Mammary epithelial cell (primary cell): ENCODE measurements at regions not wholly inside any gene's neighbourhood (a gene's known extent, or its start where the extent isn't known, plus 50 kb on each side); places are given as distances from the start of the nearest gene placed in this dataset.

Experiments
- EZH2 ChIP-seq: IDR thresholded peaks from 2 replicates; pipeline ENCODE4 v1.6.1; 2012; ENCODE audit warnings: low read length, inconsistent platforms, borderline replicate concordance
- TF ChIP-seq, protein P1 (sequence below), 2 donors: IDR thresholded peaks in 1 of 2; conservative IDR thresholded peaks in 1 of 2; 2 replicates each; pipeline ENCODE4 v1.5.1; 2011 to 2012; ENCODE audit warnings: inconsistent platforms in 2 of 2, low read length in 2 of 2, mild to moderate bottlenecking in 2 of 2, control low read depth in 1 of 2, low read depth in 1 of 2; ENCODE audit not compliant: insufficient read depth in 1 of 2; ENCODE audit errors: extremely low read depth in 1 of 2

DNA sequence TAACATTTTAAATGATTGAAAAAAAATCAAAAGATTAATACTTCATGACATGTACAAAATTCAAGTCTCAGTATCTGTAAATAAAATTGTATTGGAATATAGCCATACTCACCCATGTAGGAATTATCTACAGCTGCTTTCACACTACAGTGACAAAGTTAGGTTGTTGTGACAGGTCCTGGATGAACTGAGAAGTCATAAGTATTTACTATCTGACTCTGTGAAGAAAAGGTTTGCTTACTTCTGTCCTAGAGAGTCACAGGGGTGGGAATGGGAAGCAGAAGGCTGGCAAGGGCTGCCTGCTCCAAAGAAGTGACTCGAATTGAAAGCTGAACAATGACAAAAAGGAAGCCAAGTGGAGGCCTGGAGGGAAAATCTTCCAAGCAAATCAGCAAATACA, 155.2 kb downstream of the SLC30A10 start:
- TF ChIP-seq, protein P1, sequence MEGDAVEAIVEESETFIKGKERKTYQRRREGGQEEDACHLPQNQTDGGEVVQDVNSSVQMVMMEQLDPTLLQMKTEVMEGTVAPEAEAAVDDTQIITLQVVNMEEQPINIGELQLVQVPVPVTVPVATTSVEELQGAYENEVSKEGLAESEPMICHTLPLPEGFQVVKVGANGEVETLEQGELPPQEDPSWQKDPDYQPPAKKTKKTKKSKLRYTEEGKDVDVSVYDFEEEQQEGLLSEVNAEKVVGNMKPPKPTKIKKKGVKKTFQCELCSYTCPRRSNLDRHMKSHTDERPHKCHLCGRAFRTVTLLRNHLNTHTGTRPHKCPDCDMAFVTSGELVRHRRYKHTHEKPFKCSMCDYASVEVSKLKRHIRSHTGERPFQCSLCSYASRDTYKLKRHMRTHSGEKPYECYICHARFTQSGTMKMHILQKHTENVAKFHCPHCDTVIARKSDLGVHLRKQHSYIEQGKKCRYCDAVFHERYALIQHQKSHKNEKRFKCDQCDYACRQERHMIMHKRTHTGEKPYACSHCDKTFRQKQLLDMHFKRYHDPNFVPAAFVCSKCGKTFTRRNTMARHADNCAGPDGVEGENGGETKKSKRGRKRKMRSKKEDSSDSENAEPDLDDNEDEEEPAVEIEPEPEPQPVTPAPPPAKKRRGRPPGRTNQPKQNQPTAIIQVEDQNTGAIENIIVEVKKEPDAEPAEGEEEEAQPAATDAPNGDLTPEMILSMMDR (conservative IDR thresholded peaks at IDR 0.05 in 1 of 2, IDR thresholded peaks at IDR 0.05 in 1 of 2; ENCODE audit: extremely low read depth in 1 of 2, insufficient read depth in 1 of 2, low read depth in 1 of 2, low read length in 2 of 2): no peak
- TF ChIP-seq EZH2: no peak
